Esophagus squamous epithelium (tissue), 4 donors: ENCODE measurements at regions not wholly inside any gene's neighbourhood (a gene's known extent, or its start where the extent isn't known, plus 50 kb on each side); places are given as distances from the start of the nearest gene placed in this dataset.

Source experiments
- CTCF ChIP-seq, 6 experiments: fragments of 450-650 bp in 4 of 6; fragments of 200-600 bp in 2 of 6; sonication (generic) in 2 of 6; IDR thresholded peaks; one replicate each; pipeline ENCODE4 v1.5.1; 2016 to 2019; ENCODE audit warnings: antibody characterized with exemption in 6 of 6, mild to moderate bottlenecking in 4 of 6, moderate library complexity in 4 of 6
- POLR2A ChIP-seq, 4 donors: fragments of 450-650 bp; IDR thresholded peaks; one replicate each; pipeline ENCODE4 v1.6.1; 2017; ENCODE audit warnings: antibody characterized with exemption in 4 of 4, mild to moderate bottlenecking in 4 of 4, moderate library complexity in 3 of 4

- TF ChIP-seq CTCF (IDR thresholded peaks at IDR 0.05): no peak
- TF ChIP-seq POLR2A (IDR thresholded peaks at IDR 0.05): no peak
These were observed 802.3 kb downstream of the QKI start for GRCh38 chr6:164216839-164217238.
